ENCODE measurements at regions not wholly inside any gene's neighbourhood (a gene's known extent, or its start where the extent isn't known, plus 50 kb on each side); places are given as distances from the start of the nearest gene placed in this dataset.

GRCh38 chr15:38662805-38663204 lies 98.2 kb upstream of the RASGRP1 start:
- Histone ChIP-seq H3K4me3 (ENCODE audit: insufficient read depth, low read depth, low read length) (no peak overlapping the region), H3K36me3 (ENCODE audit: control insufficient read depth, insufficient read depth, low read length) (no peaks in the 10 kb centered on the region), H3K4me1 (ENCODE audit: control insufficient read depth, insufficient read depth, low read length) (no peaks in the 10 kb centered on the region), H3K27ac (ENCODE audit: insufficient read depth, low read depth, low read length, poor library complexity, severe bottlenecking) (no peak overlapping the region), H3K9me3 (ENCODE audit: control insufficient read depth, low read length) (no peaks in the 10 kb centered on the region), H3K27me3 (ENCODE audit: control insufficient read depth, insufficient read depth, low read length, poor library complexity, severe bottlenecking) (no peaks in the 10 kb centered on the region)
- 75 to 100% methylated on average over 1 to 2 of the region's 2 CpGs for WGBS, 2 experiments

- Histone ChIP-seq H3K27me3 (ENCODE audit: control insufficient read depth, insufficient read depth, low read length, poor library complexity, severe bottlenecking) (no peaks in the 10 kb centered on the region), H3K27ac (ENCODE audit: insufficient read depth, low read depth, low read length, poor library complexity, severe bottlenecking) (no peak overlapping the region), H3K4me3 (ENCODE audit: insufficient read depth, low read depth, low read length) (no peak overlapping the region), H3K9me3 (ENCODE audit: control insufficient read depth, low read length) (no peaks in the 10 kb centered on the region), H3K4me1 (ENCODE audit: control insufficient read depth, insufficient read depth, low read length) (peaks cover 12% of the 10 kb centered on the region), H3K36me3 (ENCODE audit: control insufficient read depth, insufficient read depth, low read length) (no peaks in the 10 kb centered on the region)
- 92 to 99% methylated on average over 3 of the region's 3 CpGs for WGBS, 2 experiments
These were observed 101.1 kb upstream of the RASGRP1 start for GRCh38 chr15:38665586-38666305.

GRCh38 chr15:38666865-38667510 lies 102.4 kb upstream of the RASGRP1 start:
- 83 to 92% methylated on average over 4 of the region's 4 CpGs for WGBS, 2 experiments
- Histone ChIP-seq H3K36me3 (ENCODE audit: control insufficient read depth, insufficient read depth, low read length) (no peaks in the 10 kb centered on the region), H3K27ac (ENCODE audit: insufficient read depth, low read depth, low read length, poor library complexity, severe bottlenecking) (no peak overlapping the region), H3K4me3 (ENCODE audit: insufficient read depth, low read depth, low read length) (no peak overlapping the region), H3K4me1 (ENCODE audit: control insufficient read depth, insufficient read depth, low read length) (peaks cover 12% of the 10 kb centered on the region), H3K27me3 (ENCODE audit: control insufficient read depth, insufficient read depth, low read length, poor library complexity, severe bottlenecking) (no peaks in the 10 kb centered on the region), H3K9me3 (ENCODE audit: control insufficient read depth, low read length) (no peaks in the 10 kb centered on the region)

GRCh38 chr15:38667890-38668850 lies 103.6 kb upstream of the RASGRP1 start:
- no peaks in the 10 kb centered on the region for H3K27me3 ChIP-seq (ENCODE audit: control insufficient read depth, insufficient read depth, low read length, poor library complexity, severe bottlenecking)

GRCh38 chr15:38668898-38669391 lies 104.3 kb upstream of the RASGRP1 start:
- no peaks in the 10 kb centered on the region for H3K36me3 ChIP-seq (ENCODE audit: control insufficient read depth, insufficient read depth, low read length)
- H3K4me1 ChIP-seq (ENCODE audit: control insufficient read depth, insufficient read depth, low read length) = peaks cover 12% of the 10 kb centered on the region
- peak overlapping the region; percentile 44 for H3K27ac ChIP-seq (ENCODE audit: insufficient read depth, low read depth, low read length, poor library complexity, severe bottlenecking)
- no peaks in the 10 kb centered on the region for H3K27me3 ChIP-seq (ENCODE audit: control insufficient read depth, insufficient read depth, low read length, poor library complexity, severe bottlenecking)
- H3K4me3 ChIP-seq (ENCODE audit: insufficient read depth, low read depth, low read length) = no peak overlapping the region
- no peaks in the 10 kb centered on the region for H3K9me3 ChIP-seq (ENCODE audit: control insufficient read depth, low read length)
- WGBS, 2 experiments = 50 to 52% methylated on average over 8 of the region's 8 CpGs

More at GRCh38 chr15:38667890-38668850, 103.6 kb upstream of the RASGRP1 start:
- 91 to 93% methylated on average over 5 of the region's 5 CpGs for WGBS, 2 experiments
- Histone ChIP-seq H3K36me3 (ENCODE audit: control insufficient read depth, insufficient read depth, low read length) (no peaks in the 10 kb centered on the region), H3K9me3 (ENCODE audit: control insufficient read depth, low read length) (no peaks in the 10 kb centered on the region), H3K27ac (ENCODE audit: insufficient read depth, low read depth, low read length, poor library complexity, severe bottlenecking) (peak overlapping the region; percentile 44), H3K4me1 (ENCODE audit: control insufficient read depth, insufficient read depth, low read length) (peaks cover 12% of the 10 kb centered on the region), H3K4me3 (ENCODE audit: insufficient read depth, low read depth, low read length) (no peak overlapping the region)

GRCh38 chr15:38670128-38671005 lies 105.8 kb upstream of the RASGRP1 start:
- H3K27ac ChIP-seq (ENCODE audit: insufficient read depth, low read depth, low read length, poor library complexity, severe bottlenecking) = no peak overlapping the region
- no peaks in the 10 kb centered on the region for H3K27me3 ChIP-seq (ENCODE audit: control insufficient read depth, insufficient read depth, low read length, poor library complexity, severe bottlenecking)
- no peak overlapping the region for H3K4me3 ChIP-seq (ENCODE audit: insufficient read depth, low read depth, low read length)
- no peaks in the 10 kb centered on the region for H3K36me3 ChIP-seq (ENCODE audit: control insufficient read depth, insufficient read depth, low read length)
- peaks cover 12% of the 10 kb centered on the region for H3K4me1 ChIP-seq (ENCODE audit: control insufficient read depth, insufficient read depth, low read length)
- 98 to 99% methylated on average over 3 of the region's 3 CpGs for WGBS, 2 experiments
- no peaks in the 10 kb centered on the region for H3K9me3 ChIP-seq (ENCODE audit: control insufficient read depth, low read length)

GRCh38 chr15:38671006-38671387 lies 106.4 kb upstream of the RASGRP1 start:
- no peaks in the 10 kb centered on the region for H3K27me3 ChIP-seq (ENCODE audit: control insufficient read depth, insufficient read depth, low read length, poor library complexity, severe bottlenecking)
- H3K27ac ChIP-seq (ENCODE audit: insufficient read depth, low read depth, low read length, poor library complexity, severe bottlenecking) = no peak overlapping the region
- H3K9me3 ChIP-seq (ENCODE audit: control insufficient read depth, low read length) = no peaks in the 10 kb centered on the region
- no peaks in the 10 kb centered on the region for H3K36me3 ChIP-seq (ENCODE audit: control insufficient read depth, insufficient read depth, low read length)
- whole genome bisulfite sequencing, 2 experiments = 85 to 95% methylated on average over 1 to 2 of the region's 2 CpGs
- peaks cover 12% of the 10 kb centered on the region for H3K4me1 ChIP-seq (ENCODE audit: control insufficient read depth, insufficient read depth, low read length)
- no peak overlapping the region for H3K4me3 ChIP-seq (ENCODE audit: insufficient read depth, low read depth, low read length)

- peaks cover 12% of the 10 kb centered on the region for H3K4me1 ChIP-seq (ENCODE audit: control insufficient read depth, insufficient read depth, low read length)
- H3K9me3 ChIP-seq (ENCODE audit: control insufficient read depth, low read length) = no peaks in the 10 kb centered on the region
- no peaks in the 10 kb centered on the region for H3K27me3 ChIP-seq (ENCODE audit: control insufficient read depth, insufficient read depth, low read length, poor library complexity, severe bottlenecking)
- H3K4me3 ChIP-seq (ENCODE audit: insufficient read depth, low read depth, low read length) = no peak overlapping the region
- 93 to 94% methylated on average over 5 of the region's 6 CpGs for WGBS, 2 experiments
- no peak overlapping the region for H3K27ac ChIP-seq (ENCODE audit: insufficient read depth, low read depth, low read length, poor library complexity, severe bottlenecking)
- H3K36me3 ChIP-seq (ENCODE audit: control insufficient read depth, insufficient read depth, low read length) = no peaks in the 10 kb centered on the region
These were observed 107.2 kb upstream of the RASGRP1 start for GRCh38 chr15:38671675-38672254.

GRCh38 chr15:38672273-38672672 lies 107.7 kb upstream of the RASGRP1 start:
- no peak overlapping the region for H3K27ac ChIP-seq (ENCODE audit: insufficient read depth, low read depth, low read length, poor library complexity, severe bottlenecking)
- H3K4me1 ChIP-seq (ENCODE audit: control insufficient read depth, insufficient read depth, low read length) = peaks cover 12% of the 10 kb centered on the region
- H3K27me3 ChIP-seq (ENCODE audit: control insufficient read depth, insufficient read depth, low read length, poor library complexity, severe bottlenecking) = no peaks in the 10 kb centered on the region
- H3K9me3 ChIP-seq (ENCODE audit: control insufficient read depth, low read length) = no peaks in the 10 kb centered on the region
- no peak overlapping the region for H3K4me3 ChIP-seq (ENCODE audit: insufficient read depth, low read depth, low read length)
- no peaks in the 10 kb centered on the region for H3K36me3 ChIP-seq (ENCODE audit: control insufficient read depth, insufficient read depth, low read length)
- 88% methylated on average over 1 of the region's 1 CpG; no CpG with 5 or more reads in 1 of the 2 experiments for WGBS, 2 experiments
